Retinal pigment epithelial cell (primary cell): ENCODE measurements at regions not wholly inside any gene's neighbourhood (a gene's known extent, or its start where the extent isn't known, plus 50 kb on each side); places are given as distances from the start of the nearest gene placed in this dataset.

Source experiments
- DNase-seq: peaks from one replicate; pipeline ENCODE4 v3.0.0-alpha.2; 2010; ENCODE audit warnings: low read depth
- H3K4me3 ChIP-seq: 2 replicates; pipeline ENCODE4 v1.5.1; 2011; ENCODE audit warnings: mild to moderate bottlenecking, low read length, control low read depth, moderate library complexity
- CTCF ChIP-seq: conservative IDR thresholded peaks from 2 replicates; pipeline ENCODE4 v1.5.1; 2011; ENCODE audit warnings: low read depth, low read length, control low read depth, inconsistent platforms

GRCh38 chr2:3130889-3131635, 246.6 kb downstream of the EIPR1 start:
- DNase-seq = no peak
- no peak overlapping the region for H3K4me3 ChIP-seq
- no peak for TF ChIP-seq CTCF

GRCh38 chr2:3130444-3130843, 247.2 kb downstream of the EIPR1 start:
- no peak for DNase-seq
- TF ChIP-seq CTCF = no peak
- no peak overlapping the region for H3K4me3 ChIP-seq

DNA sequence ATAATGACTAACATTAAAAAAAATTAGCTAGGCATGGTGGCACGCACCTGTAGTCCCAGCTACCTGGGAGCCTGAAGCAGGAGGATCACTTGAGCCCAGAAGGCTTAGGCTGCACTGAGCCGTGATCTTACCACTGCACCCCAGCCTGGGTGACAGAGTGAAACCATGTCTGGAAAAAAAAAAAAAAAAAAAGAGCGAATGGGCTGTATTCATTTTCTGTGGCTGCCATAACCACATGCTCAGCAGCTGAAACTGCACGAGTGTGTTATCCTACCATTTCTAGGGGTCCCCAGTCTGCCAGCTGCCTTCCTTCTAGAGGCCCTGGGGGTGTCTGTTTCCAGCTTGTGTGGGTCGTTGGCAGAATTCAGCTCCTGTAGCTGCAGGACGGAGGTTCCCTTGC, 247.8 kb downstream of the EIPR1 start:
- TF ChIP-seq CTCF = no peak
- H3K4me3 ChIP-seq = no peak overlapping the region
- DNase-seq = no peak

- H3K4me3 ChIP-seq = no peak overlapping the region
- TF ChIP-seq CTCF = no peak
- no peak for DNase-seq
These were observed 248.8 kb downstream of the EIPR1 start for GRCh38 chr2:3128786-3129185.

GRCh38 chr2:3127710-3128109, 249.9 kb downstream of the EIPR1 start:
- DNase-seq = no peak
- no peak overlapping the region for H3K4me3 ChIP-seq
- TF ChIP-seq CTCF = no peak

DNA sequence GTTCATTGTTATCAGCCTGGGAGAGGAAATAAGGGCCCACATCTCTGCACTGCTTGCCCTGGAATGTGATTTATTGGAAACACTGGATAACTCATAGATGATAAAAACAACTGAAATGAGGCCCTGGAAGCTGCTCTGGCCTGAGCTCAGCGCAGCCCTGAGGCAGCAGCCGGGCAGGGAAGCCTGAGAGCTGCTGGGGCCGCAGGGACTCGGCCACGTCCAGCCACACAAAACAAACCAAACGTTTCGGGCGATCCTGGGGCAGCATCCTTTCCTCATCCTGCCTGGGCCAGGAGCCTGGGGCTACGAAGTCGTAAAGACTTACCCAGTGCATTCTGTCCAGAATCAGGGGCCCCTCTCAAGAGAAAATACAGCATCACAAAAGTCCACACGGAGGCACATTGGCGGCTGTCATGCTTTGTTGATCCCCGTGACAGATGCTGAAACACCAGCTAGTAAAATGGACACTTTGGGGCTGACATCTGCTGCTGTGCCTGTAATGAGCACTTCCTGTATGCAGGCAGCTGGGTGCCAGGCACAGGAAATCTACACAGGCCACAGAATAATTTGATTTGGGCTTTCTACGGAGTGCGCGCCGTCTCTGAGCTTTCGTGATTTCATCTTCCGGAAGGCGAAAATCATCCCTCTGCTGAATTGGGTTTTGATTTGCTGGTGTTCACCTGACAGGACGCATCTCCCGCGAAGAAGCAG, 250.6 kb downstream of the EIPR1 start:
- TF ChIP-seq CTCF = no peak
- H3K4me3 ChIP-seq = no peak overlapping the region
- no peak for DNase-seq
